HepG2 (cell line): ENCODE measurements at regions not wholly inside any gene's neighbourhood (a gene's known extent, or its start where the extent isn't known, plus 50 kb on each side); places are given as distances from the start of the nearest gene placed in this dataset.
A peak's percentile ranks its signal among the peaks of the same experiment; 100 is the strongest.

ENCODE experiments used
- ATAC-seq: fragments of 200-7000 bp; cut with Tn5 transposase; 3 replicates; pipeline ENCODE4 v1.9.1; 2020; ENCODE audit warnings: mild to moderate bottlenecking, moderate library complexity
- BruUV-seq: library from RNA; stranded (reverse); fragments of 400-500 nt; replicated peaks from 2 replicates; lab custom pipeline; 2021; lab: Mats Ljungman, UMichigan
- CTCF ChIA-PET: fragments of 300-600 bp; formaldehyde crosslinking; extraction: SDS; loops from one replicate; lab custom pipeline; 2021; ENCODE audit warnings: low total read pairs, inconsistent platforms, low intra/inter-chr PET ratio; lab: Yijun Ruan, JAX
- POLR2A ChIA-PET: fragments of 350-600 bp; sonication (Branson Sonifier 250); formaldehyde crosslinking; loops from one replicate; lab custom pipeline; 2020; ENCODE audit warnings: antibody characterized with exemption, inconsistent platforms; lab: Yijun Ruan, JAX
- DNase-seq: peaks from one replicate; pipeline ENCODE4 v3.0.0-alpha.2; 2015; ENCODE audit warnings: low spot score
- FAIRE-seq: peaks from 3 replicates; lab custom pipeline; 2011; peaks lifted over from hg19 to GRCh38; lab: Jason Lieb, UNC
- H2AFZ ChIP-seq: one replicate; pipeline ENCODE4 v1.6.1; 2011; ENCODE audit warnings: low read length, inconsistent platforms
- H3K27ac ChIP-seq: fragments of 300-600 bp; 3 replicates; pipeline ENCODE4 v1.8.0; 2011; ENCODE audit warnings: mixed run types, mild to moderate bottlenecking, mixed read lengths, low read length, inconsistent platforms; ENCODE audit not compliant: insufficient read depth; ENCODE audit errors: extremely low read length
- H3K27me3 ChIP-seq, 2 experiments: fragments of 200-600 bp in 1 of 2; 2 replicates in 1 of 2; 3 replicates in 1 of 2; pipeline versions ENCODE4 v1.6.0 to v1.8.0; 2011; ENCODE audit warnings: low read length in 2 of 2, mild to moderate bottlenecking in 2 of 2, moderate library complexity in 2 of 2, inconsistent platforms in 1 of 2; ENCODE audit not compliant: insufficient read depth in 2 of 2, control insufficient read depth in 1 of 2
- H3K36me3 ChIP-seq, 2 experiments: fragments of 200-600 bp in 1 of 2; replicated peaks in 1 of 2; 2 replicates in 1 of 2; 3 replicates in 1 of 2; pipeline versions ENCODE4 v1.5.1 to v1.8.0; 2011; ENCODE audit warnings: low read length in 2 of 2, inconsistent platforms in 1 of 2; ENCODE audit not compliant: insufficient read depth in 2 of 2, control insufficient read depth in 1 of 2
- H3K4me1 ChIP-seq: 2 replicates; pipeline ENCODE4 v1.5.1; 2012; ENCODE audit warnings: low read length, inconsistent platforms; ENCODE audit not compliant: insufficient read depth
- H3K4me2 ChIP-seq: 2 replicates; pipeline ENCODE4 v1.6.0; 2011; ENCODE audit warnings: low read depth, low read length, inconsistent platforms
- H3K4me3 ChIP-seq, 3 experiments: fragments of 200-600 bp in 1 of 3; sonication (generic), shearing (Covaris generic) in 1 of 3; replicated peaks in 1 of 3; 2 replicates each; pipeline ENCODE4 v1.5.1; 2011 to 2016; ENCODE audit warnings: low read length in 3 of 3, inconsistent platforms in 2 of 3, low read depth in 2 of 3, mild to moderate bottlenecking in 2 of 3, control low read depth in 1 of 3, mixed read lengths in 1 of 3; ENCODE audit not compliant: insufficient read depth in 1 of 3
- H3K79me2 ChIP-seq: one replicate; pipeline ENCODE4 v1.6.1; 2011; ENCODE audit warnings: low read length, inconsistent platforms; ENCODE audit not compliant: insufficient read depth
- H3K9ac ChIP-seq: 2 replicates; pipeline ENCODE4 v1.6.0; 2011; ENCODE audit warnings: mild to moderate bottlenecking, low read depth, low read length, inconsistent platforms; ENCODE audit not compliant: insufficient read depth
- H3K9me3 ChIP-seq: 2 replicates; pipeline ENCODE4 v1.5.1; 2012; ENCODE audit warnings: mild to moderate bottlenecking, low read length
- H4K20me1 ChIP-seq: 2 replicates; pipeline ENCODE4 v1.6.0; 2011; ENCODE audit warnings: inconsistent platforms, mild to moderate bottlenecking, low read length, moderate library complexity; ENCODE audit not compliant: insufficient read depth
- ATF7 ChIP-seq, 2 experiments: fragments of 450-650 bp in 1 of 2; sonication (generic) in 1 of 2; formaldehyde crosslinking in 1 of 2; IDR thresholded peaks; 2 replicates each; pipeline versions ENCODE4 v1.4.0 to v1.6.1; 2016 to 2020; ENCODE audit warnings: antibody characterized with exemption in 1 of 2, mild to moderate bottlenecking in 1 of 2, missing genetic modification reagents in 1 of 2
- CEBPB ChIP-seq: IDR thresholded peaks from 2 replicates; pipeline ENCODE4 v1.6.1; 2011; ENCODE audit warnings: low read depth, low read length, improper control_type of control experiment, borderline replicate concordance
- PRDM15 ChIP-seq: sonication (generic); formaldehyde crosslinking; IDR thresholded peaks from 2 replicates; pipeline ENCODE4 v1.4.0; 2020; ENCODE audit warnings: missing genetic modification reagents
- ZNF564 ChIP-seq: sonication (generic); formaldehyde crosslinking; IDR thresholded peaks from 2 replicates; pipeline ENCODE4 v1.8.1; 2023; ENCODE audit warnings: mild to moderate bottlenecking, missing genetic modification reagents
- WGBS: methylation state at CpG from one replicate; pipeline ENCODE4 v1.1.6; 2017; ENCODE audit warnings: low lambda C conversion rate; 5-methylcytosine and 5-hydroxymethylcytosine counted together
- in situ Hi-C: cut with HindIII; loops from 2 replicates; pipeline ENCODE4 v1.10.0; 2017; ENCODE audit warnings: low pct_unique_long_range_greater_than_20kb; ENCODE audit not compliant: extremely low pct_ligation_motif_present
- intact Hi-C: fragments of 100-400 bp; cut with micrococcal nuclease; formaldehyde crosslinking; loops from one replicate; pipeline ENCODE4 v1.10.0; 2022; ENCODE audit not compliant: unreplicated experiment
- TF ChIP-seq, protein P1 (sequence below): IDR thresholded peaks from 2 replicates; pipeline ENCODE4 v1.6.1; 2012; ENCODE audit warnings: low read depth, low read length, improper control_type of control experiment

- H3K36me3 ChIP-seq = no peaks in the 10 kb centered on the region
- in situ Hi-C loops (no loop called here), intact Hi-C loops (no loop called here)
- no TSS peak for BruUV-seq
- H3K27ac ChIP-seq = no peak overlapping the region
- ATAC-seq (no peak), DNase-seq (no peak), FAIRE-seq (no peak)
- no peak overlapping the region for H3K4me2 ChIP-seq
- CTCF ChIA-PET = no interaction called here
- H3K79me2 ChIP-seq = no peaks in the 10 kb centered on the region
- POLR2A ChIA-PET = no interaction called here
- WGBS = 31% methylated on average over 3 of the region's 3 CpGs
- H2AFZ ChIP-seq = no peak overlapping the region
- no peaks in the 10 kb centered on the region for H4K20me1 ChIP-seq
- H3K27me3 ChIP-seq = no peaks in the 10 kb centered on the region
- no peak overlapping the region for H3K4me3 ChIP-seq
- no peak overlapping the region for H3K9ac ChIP-seq
- TF ChIP-seq PRDM15 (CRISPR knock-in tag) = no peak
- TF ChIP-seq CEBPB = peak; percentile 81
- TF ChIP-seq ATF7 (IDR thresholded peaks at IDR 0.05) = 0 out of 2 replicates have a peak, but pooled peaks have one; percentile 42
- no peak for TF ChIP-seq ATF7 (CRISPR knock-in tag; IDR thresholded peaks at IDR 0.05)
- TF ChIP-seq, all 625 proteins: peak for 2
- peaks cover 80% of the 10 kb centered on the region for H3K9me3 ChIP-seq
- no peaks in the 10 kb centered on the region for H3K4me1 ChIP-seq
These were observed 912.6 kb upstream of the SOX9 start for GRCh38 chr17:71208111-71208704.

DNA sequence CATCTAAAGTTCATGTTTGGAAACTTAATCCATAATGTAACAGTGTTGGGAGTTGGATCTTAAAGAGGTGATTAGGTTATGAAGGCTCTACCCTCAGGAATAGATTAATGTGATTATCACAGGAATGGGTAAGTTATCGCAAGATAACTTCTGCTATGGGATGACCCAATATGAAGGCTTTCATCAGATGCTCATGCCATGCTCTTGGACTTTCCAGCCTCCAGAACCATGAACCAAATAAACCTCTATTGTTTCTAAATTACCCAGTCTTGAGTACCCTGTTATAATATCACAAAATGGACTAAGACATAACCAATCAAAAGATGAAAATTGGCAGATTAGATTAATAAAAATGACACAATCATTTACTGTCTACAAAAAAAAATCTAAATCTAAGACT is 906.9 kb upstream of the SOX9 start:
- H3K27me3 ChIP-seq = no peaks in the 10 kb centered on the region
- no peak overlapping the region for H3K4me3 ChIP-seq
- no peaks in the 10 kb centered on the region for H3K79me2 ChIP-seq
- H2AFZ ChIP-seq = no peak overlapping the region
- peak; percentile 63; the same call in 1 of the 2 replicates for TF ChIP-seq ZNF564 (CRISPR knock-in tag)
- TF ChIP-seq, protein P1, sequence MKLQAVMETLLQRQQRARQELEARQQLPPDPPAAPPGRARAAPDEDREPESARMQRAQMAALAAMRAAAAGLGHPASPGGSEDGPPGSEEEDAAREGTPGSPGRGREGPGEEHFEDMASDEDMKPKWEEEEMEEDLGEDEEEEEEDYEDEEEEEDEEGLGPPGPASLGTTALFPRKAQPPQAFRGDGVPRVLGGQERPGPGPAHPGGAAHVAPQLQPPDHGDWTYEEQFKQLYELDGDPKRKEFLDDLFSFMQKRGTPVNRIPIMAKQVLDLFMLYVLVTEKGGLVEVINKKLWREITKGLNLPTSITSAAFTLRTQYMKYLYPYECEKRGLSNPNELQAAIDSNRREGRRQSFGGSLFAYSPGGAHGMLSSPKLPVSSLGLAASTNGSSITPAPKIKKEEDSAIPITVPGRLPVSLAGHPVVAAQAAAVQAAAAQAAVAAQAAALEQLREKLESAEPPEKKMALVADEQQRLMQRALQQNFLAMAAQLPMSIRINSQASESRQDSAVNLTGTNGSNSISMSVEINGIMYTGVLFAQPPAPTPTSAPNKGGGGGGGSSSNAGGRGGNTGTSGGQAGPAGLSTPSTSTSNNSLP = no peak
- no peaks in the 10 kb centered on the region for H3K4me1 ChIP-seq
- no peak overlapping the region for H3K27ac ChIP-seq
- H3K4me2 ChIP-seq = no peak overlapping the region
- intact Hi-C loops = no loop called here
- BruUV-seq = no TSS peak
- DNase-seq (no peak), ATAC-seq (no peak), FAIRE-seq (no peak)
- 37% methylated on average over 1 of the region's 1 CpG for WGBS
- H3K9me3 ChIP-seq = peaks cover 85% of the 10 kb centered on the region
- in situ Hi-C loops = no loop called here
- H4K20me1 ChIP-seq = no peaks in the 10 kb centered on the region
- H3K36me3 ChIP-seq = no peaks in the 10 kb centered on the region
- ChIA-PET CTCF (no interaction called here), POLR2A (no interaction called here)
- H3K9ac ChIP-seq = no peak overlapping the region
